CD4-positive, alpha-beta T cell treated with Interleukin-17A for 4 hours (primary cell): ENCODE measurements at regions not wholly inside any gene's neighbourhood (a gene's known extent, or its start where the extent isn't known, plus 50 kb on each side); places are given as distances from the start of the nearest gene placed in this dataset.

Experiments used
- DNase-seq: peaks from one replicate; pipeline ENCODE4 v3.0.0-alpha.2; 2020; ENCODE audit warnings: mixed read lengths

GRCh38 chr14:81849714-81850113 lies 316.1 kb upstream of the SEL1L start:
- no peak for DNase-seq

DNA sequence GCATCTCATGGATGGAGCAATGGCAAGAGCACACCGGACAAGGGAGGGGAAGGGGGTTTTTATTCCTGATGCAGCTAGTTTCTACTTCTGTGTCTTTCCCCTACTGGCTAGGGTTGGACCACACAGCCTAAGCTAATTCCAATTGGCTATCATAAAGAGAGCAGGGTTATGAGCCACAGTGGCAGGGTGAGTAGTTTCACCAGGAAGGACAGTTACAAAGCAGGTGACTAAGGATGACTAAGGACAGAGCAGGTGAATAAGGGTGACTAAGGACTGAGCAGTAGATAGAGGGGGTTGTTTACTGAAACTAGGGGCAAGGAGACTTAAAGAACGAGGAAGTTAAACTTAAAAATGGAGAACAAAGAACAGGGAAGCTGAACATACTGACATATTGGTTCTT lies 321.4 kb upstream of the SEL1L start:
- no peak for DNase-seq

DNA sequence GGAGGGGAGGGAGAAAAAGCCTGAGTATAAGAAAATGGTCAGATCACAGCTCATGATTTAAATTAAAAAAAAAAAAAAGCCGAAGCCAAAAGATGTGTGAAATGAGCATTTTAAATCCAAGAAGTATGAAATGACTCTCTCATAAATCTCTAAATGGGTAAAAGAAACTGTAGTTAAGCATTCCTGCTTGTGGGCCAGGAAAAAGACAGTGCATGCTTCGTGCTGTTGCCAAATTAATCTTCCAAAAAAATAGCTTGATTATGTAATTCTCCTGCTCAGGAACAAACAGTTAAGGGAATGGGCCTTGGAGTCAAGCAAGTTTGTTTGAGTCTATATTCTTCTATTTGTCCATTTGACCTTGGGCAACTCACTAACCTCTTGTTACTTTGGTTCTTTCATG lies 325.4 kb upstream of the SEL1L start:
- DNase-seq, result no peak

DNA sequence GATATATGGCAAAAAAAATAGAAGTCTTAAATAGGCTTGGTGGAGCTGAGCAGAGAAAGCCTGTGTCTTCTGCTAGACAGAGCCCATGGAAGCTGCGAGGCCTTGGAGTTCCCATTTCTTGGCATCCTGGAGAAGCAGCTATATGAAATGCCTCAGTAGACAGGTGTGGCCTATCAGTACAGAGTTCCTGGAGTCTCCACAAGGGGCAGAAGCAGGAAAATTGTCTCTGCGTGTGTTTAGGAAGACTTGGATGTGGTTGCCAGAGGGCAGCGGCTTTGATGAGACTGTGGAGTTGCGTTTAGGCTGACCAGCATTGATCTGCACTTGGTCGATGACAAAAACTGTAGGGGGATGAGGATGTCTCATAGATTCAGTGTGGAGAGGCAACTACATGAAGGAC lies 334.5 kb upstream of the SEL1L start:
- no peak for DNase-seq

GRCh38 chr14:81871706-81872105 lies 338.1 kb upstream of the SEL1L start:
- no peak for DNase-seq

DNA sequence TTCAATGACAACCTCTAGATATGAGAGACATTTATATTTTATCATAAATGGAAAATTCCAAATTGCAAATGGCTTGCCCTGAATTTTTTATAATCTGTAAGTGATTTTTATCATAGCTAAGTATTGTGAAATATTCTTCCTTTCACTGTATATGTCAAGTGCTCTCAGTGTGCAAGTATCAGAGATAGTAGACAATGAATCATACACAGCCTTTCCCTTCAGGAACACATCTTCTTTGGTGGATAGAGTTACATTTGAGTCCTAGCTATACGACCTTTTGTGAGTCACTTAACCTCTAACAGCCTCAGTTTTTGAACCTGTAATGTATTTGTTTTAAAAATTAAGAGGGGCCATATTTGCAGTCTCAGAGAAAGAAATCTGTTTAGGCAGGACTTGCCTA lies 350.7 kb upstream of the SEL1L start:
- DNase-seq, result no peak

DNA sequence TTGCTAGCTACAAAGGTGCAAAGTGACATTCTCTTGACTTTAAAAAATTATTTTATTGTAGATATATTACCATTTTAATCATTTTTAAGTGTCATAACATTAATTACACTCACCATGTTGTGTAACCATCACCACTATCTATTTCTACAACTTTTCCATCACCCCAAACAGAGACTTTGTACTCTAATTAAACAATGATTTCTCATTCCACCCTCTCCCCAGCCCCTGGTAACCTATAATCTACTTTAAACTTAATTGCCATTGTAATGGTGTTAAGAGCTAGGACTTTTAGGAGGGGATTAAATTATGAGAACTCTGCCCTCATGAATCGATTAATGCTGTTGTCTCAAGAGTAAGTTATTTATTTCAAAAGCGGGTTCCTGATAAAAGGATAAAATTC lies 352.9 kb upstream of the SEL1L start:
- DNase-seq, result no peak

DNA sequence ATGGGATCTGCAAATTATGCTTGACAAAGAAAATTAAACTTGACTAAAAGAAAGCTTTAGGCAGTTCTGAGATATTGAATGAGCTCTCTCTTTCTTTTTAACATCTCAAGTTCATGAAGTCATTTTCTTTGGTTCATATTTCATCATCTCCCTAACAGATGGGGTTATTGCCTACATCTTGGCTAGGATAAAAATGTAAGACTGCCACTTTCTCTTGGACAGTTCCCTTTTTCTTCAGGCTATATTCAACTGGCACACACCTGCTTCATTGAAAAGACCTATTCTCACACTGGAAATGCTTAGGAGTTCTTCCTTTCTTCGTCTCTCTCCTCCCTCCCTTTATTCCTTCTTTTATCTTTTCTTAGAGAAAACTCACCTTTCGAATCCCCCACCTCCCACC lies 355.9 kb upstream of the SEL1L start:
- no peak for DNase-seq

GRCh38 chr14:81890020-81890419 lies 356.4 kb upstream of the SEL1L start:
- no peak for DNase-seq

DNA sequence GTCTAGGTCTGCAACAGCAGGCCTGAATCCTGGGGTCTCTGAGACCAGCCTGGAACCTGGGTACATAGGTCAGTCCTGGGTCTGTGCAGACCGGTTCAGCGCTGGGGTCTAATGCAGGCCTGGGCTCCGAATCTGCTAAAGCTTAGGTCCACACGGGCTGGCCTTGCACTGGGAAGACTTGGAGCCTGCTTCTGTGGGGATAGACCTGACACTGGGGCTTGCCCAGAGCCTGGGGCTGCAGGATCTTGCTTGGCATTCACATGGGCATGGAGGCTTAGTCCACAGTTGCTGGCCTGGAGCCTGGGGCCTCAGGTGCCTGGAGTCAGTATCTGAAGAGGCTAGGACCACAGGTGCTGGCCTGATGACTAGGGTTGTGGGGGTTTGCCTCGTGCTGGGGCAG lies 369.8 kb upstream of the SEL1L start:
- no peak for DNase-seq

GRCh38 chr14:81927070-81927469 lies 393.4 kb upstream of the SEL1L start:
- no peak for DNase-seq

- DNase-seq, result no peak
These were observed 398.2 kb upstream of the SEL1L start for GRCh38 chr14:81931828-81932227.

DNA sequence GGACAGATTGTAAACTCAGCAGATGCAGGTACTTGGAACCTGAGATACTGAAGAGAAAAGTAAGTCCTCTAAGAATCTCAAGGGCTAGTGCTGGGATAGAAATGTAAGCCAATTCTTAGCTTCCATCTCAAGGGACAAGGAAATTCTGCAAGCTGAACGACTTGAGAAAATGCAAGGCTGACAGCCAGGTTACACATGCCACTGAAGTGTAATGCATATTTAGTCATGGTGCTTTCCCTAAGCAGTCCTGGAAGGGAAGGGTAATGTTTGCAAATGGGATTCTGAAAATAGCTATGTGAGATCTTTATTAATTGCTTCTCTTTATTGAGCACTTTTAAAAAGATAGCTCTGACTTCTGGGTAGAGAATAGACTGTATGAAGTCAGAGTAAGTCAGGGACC lies 402.7 kb upstream of the SEL1L start:
- DNase-seq, result no peak

DNA sequence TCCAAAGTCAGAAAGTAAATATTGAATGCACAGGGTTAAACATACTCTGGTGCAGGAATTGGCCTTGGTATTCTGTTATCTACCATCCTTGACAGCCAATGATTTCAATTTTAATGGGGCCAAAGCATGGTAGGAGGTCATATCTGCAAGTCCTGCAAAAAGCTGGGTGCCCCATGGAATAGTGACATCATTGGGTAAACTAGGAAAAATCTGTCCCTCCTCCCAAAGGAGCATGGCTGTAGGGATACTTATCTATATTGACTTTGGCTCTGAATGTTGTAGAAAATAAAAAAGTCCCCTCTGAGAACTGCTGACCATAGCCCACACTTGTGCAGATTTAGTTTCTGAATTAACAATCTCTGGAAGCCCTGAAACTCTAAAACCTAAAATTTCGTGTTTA lies 403.2 kb upstream of the SEL1L start:
- DNase-seq, result no peak

- no peak for DNase-seq
These were observed 404.7 kb upstream of the SEL1L start for GRCh38 chr14:81938341-81938740.

DNA sequence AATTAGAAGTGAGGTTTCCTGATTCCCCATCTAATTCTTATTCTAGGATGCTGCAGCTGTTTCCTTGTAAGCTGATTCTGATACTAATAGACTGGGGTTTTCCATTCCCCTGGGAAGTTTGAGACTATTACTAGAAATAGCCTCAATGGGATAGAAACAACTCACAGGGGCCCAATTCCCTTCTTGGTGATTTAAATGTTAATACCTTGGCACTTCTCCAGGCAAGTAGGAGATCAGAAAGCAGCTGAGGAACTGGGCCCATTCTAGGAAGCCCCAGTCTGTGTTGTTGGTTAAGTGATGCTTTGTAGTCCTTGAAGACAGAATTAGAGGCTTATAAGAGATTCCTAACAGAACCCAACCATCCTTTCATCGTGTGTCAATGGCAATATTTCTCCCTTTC lies 407.0 kb upstream of the SEL1L start:
- no peak for DNase-seq

GRCh38 chr14:81942071-81942470 lies 408.4 kb upstream of the SEL1L start:
- no peak for DNase-seq

- no peak for DNase-seq
These were observed 412.7 kb upstream of the SEL1L start for GRCh38 chr14:81946375-81946774.

DNA sequence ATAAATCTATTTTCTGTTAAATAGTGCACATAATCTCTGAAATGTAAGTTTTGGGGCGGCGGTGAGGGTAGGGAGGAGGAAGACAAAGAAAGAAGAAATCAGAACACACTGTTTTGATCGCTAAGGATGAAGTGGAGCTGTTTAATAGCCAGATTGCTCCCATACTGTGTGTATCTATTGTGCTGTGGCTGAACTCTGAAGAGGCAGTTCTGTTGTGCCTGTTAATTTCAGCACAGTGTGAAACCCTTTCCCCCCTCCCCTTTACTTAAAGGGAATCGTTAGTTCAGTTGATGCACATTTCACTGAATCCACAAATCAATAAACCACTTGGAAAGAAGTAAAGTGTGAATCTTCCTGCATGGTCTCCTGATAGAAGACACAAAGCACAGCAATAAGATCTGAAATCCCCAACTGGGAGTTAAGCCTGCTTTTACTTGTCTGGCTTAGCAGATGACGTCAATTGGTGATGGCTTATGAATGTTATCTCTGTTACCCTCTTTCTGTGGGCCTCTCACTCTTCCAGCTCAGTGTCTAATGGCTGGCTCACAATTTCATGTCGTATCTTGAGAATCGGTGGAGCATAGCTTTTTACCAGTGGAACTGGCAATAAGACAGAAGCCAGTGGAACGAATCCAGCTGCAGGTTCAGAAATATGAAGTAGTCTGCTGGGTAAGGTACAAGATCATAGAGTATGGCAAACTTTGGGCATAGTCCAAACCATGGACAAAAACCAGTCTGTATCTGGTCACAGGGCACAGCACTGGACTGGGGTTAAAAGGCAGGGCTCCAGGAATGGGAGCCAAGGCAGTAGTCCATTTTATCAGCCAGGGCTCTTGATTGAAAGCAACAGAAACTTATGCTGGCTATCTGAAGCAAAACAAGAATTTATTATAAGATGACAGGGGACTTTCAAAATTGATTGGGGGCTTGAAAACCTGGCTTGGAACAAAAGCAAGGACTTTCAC lies 413.5 kb upstream of the SEL1L start:
- DNase-seq, result no peak

- DNase-seq, result no peak
These were observed 419.3 kb upstream of the SEL1L start for GRCh38 chr14:81952917-81953316.

DNA sequence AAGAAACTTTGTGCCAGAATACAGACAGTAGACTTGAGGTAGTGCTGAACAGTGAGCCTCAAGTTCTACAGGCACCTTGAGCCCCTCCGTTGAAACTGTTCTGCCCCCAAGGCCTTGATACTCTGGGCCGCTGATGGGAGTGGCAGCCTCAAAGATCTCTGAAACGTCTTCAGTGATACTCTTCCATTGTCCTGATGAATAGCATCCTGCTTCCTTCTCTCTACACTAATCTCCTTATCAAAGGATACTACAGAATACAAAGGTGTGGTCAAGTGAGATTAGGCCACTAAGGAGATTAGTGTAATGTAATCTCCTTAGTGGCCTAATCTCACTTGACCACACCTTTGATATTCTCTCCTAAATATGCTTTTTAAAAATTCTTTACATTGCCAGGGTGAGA lies 419.8 kb upstream of the SEL1L start:
- DNase-seq, result no peak

GRCh38 chr14:81955123-81955522 lies 421.5 kb upstream of the SEL1L start:
- no peak for DNase-seq

GRCh38 chr14:81960781-81961180 lies 427.1 kb upstream of the SEL1L start:
- no peak for DNase-seq

- no peak for DNase-seq
These were observed 430.2 kb upstream of the SEL1L start for GRCh38 chr14:81963846-81964245.

GRCh38 chr14:81970307-81970706 lies 436.7 kb upstream of the SEL1L start:
- no peak for DNase-seq
